Fibroblast of skin of abdomen (primary cell): ENCODE measurements at regions not wholly inside any gene's neighbourhood (a gene's known extent, or its start where the extent isn't known, plus 50 kb on each side); places are given as distances from the start of the nearest gene placed in this dataset.

Experiments used
- DNase-seq: peaks from one replicate; pipeline ENCODE4 v3.0.0-alpha.2; 2013

GRCh38 chr16:6993544-6993943 lies 339.1 kb upstream of the RBFOX1 start:
- DNase-seq, result no peak

DNA sequence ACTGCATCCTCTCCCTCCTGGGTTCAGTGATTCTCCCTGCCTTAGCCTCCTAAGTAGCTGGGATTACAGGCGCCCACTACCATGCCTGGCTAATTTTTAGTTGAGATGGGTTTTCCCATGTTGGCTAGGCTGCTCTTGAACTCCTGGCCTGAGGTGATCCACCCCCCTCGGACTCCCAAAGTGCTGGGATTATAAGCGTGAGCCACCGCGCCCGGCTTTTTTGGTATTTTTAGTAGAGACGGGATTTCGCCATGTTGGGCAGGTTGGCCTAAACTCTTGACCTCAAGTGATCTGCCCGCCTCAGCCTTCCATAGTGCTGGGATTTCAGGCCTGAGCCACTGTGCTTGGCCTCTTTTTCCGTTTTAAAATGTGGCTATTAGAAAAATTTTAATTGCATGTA lies 343.8 kb upstream of the RBFOX1 start:
- no peak for DNase-seq

DNA sequence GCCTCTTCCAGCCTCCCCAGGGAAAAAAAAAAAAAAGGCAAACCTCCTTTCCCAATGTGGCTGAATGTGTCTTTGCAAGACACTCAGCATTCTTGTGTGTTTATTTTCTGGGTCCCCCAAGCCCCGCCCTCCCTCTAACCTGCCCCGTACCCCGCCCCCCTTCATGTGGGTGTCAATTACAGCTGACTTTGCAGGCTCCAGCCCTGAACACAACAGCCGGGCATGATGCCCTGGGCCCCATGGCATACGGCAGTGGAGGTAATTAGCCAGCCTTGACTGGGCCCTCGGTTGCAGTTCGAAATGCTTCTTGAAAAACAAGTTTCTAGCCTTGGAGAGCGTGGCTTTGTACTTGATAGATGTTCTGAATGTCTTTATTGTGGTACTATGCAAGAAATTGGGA lies 354.7 kb upstream of the RBFOX1 start:
- DNase-seq, result no peak

DNA sequence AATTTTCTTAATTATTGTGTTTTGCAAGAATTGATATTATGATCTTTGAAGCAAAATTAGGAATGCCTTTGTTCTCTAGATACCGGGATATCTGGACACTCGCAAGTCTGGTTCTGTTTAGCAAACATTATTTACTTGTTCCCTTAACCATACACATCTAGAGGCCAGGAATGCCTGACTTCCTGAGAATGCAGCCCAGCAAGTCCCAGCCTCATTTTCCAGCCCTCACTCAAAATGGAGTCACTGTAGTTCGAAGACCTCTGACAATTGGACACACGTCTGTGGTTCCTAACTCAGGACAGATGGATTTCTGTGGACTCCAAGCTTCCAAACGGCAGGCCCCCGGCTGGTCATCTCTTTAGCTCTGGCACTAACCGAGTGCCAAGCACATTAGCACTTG lies 355.4 kb upstream of the RBFOX1 start:
- no peak for DNase-seq

- no peak for DNase-seq
Measured at GRCh38 chr16:6976716-6977115, 355.9 kb upstream of the RBFOX1 start.

DNA sequence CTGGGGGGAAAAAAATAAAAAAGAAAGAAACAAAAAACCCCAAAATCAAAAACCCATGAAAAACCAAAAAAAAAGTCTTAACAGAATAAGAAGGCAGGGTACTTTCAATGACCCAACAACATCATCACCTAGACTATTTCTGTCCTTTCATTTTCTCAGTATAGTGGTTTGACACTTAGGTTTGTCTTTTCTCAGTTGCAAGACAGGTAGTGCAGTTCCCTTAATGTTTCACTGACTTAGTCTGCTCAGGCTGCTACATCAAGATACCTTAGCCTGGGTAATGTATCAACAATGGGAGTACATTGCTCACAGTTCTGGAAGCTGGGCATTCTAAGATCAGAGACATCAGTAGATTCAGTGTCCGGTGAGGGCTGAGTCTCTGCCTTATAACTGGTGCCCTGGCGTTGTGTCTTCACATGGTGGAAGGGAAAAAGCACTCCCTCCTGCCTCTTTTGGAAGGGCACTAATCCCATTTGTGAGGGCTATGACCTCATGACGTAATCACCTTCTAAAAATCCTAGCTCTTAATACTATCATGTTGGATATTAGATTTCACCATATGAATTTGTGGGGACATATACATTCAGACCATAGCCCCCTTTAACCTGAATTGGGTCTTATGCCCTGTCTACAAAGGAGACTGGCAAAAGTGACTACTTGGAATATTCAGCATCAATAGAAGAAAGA lies 362.3 kb upstream of the RBFOX1 start:
- DNase-seq, result no peak

DNA sequence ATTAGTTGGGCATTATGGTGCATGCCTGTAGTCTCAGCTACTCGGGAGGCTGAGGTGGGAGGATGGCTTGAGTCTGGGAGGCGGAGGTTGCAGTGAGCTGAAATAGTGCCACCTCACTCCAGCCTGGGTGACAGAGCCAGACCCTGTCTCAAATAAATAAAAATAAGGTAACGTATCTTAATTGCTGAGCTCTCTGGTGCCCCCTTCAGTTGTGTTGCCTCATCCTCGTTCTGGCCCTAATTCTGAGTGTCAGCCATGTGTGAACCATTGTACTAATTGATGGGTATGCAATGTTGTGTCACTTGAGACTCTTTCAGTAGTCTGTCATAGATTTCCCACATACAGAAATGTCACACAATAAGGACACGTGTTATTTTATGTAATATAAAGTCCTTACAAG lies 363.1 kb upstream of the RBFOX1 start:
- DNase-seq, result no peak

- no peak for DNase-seq
Measured at GRCh38 chr16:6967796-6968320, 364.8 kb upstream of the RBFOX1 start.

DNA sequence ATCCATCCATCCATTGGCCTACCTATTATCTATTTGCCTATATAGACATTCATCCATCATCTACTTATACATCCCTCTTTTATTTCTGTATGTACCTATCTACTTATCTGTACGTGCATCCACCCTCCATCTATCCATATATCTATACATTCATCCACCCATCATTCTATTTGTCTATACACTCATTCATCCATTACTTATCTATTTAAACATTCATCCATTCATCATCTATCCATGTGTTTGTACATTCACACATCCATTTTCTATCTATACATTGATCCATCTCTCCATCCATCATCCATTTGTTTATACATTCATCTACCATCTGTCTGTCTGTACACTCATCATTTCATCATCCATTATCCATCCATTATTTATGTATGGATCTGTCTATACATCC lies 365.7 kb upstream of the RBFOX1 start:
- DNase-seq, result no peak

DNA sequence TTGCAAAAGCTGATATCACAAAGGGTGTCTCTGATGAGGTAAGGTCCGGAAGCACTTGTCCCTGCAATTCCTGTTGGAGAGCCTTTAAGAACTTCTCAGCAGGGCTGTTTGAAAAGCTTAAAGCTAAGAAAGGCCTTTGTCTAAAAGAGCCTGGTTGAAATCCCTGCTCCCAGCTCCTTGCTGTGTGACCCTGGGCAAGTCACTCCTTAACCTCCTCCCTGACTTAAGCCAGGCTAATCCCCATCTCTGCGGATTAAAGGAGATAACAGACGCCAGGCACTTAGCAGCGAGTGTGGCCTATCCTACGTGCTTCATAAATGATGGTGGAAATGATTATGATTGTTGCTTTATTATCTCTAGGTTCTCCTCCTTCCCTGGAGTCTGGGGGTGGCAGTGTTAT lies 368.0 kb upstream of the RBFOX1 start:
- no peak for DNase-seq

GRCh38 chr16:6961704-6962103 lies 370.9 kb upstream of the RBFOX1 start:
- DNase-seq, result no peak

DNA sequence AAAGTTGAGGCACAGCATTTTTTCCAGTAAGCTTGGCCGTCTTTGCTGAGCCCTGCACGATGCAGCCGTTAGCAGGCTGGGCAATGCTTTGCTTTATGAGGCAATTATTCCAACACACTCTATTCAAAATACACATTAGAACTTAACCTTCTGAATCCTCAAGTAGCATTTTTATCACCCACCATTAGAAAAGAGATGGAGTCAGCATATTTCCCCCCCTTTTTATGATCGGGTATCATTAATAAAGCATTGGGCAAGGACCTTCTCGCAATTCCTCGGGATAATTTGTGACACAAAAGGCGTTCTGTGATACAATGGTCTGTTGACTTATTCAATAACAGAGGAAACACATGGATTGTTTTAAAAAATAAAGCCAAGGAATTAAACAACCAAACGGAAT lies 374.5 kb upstream of the RBFOX1 start:
- no peak for DNase-seq

DNA sequence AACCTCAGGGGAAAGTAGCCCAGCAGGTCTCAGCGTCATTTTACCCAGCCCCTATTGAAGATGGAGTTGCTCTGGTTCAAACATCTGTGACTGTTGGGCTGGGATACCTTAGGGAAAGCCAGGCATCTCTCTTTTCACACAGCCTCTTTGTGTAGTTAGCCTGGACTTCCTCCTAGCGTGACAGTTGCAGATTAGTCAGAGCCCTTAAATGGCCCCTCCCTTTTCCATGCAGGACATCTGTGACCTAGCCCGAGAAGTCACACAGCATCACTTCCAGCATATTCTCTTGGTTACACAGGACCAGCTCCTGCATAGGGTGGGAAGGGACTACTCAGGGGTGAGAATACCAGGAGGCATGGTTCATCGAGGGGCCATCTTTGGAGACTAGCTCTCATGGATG lies 375.0 kb upstream of the RBFOX1 start:
- no peak for DNase-seq

DNA sequence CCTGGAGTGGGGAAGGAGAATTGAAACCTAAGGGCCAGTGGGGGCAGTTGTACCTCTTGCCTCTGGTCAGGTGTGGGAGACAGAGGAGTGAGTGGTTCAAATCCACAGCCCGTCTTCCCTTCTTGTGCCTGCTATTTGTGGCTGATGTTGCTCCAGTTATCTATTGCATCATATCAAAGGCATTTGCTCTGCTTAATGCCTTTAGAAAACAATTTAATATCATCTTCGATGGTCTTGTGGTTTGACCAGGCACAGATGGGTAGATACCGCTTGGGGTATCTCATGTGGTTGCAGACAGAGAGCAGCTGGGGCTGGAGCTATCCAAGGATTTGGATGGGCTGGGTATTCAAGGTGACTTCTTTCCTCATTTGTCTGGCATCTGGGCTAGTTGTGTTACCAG lies 376.1 kb upstream of the RBFOX1 start:
- DNase-seq, result no peak

DNA sequence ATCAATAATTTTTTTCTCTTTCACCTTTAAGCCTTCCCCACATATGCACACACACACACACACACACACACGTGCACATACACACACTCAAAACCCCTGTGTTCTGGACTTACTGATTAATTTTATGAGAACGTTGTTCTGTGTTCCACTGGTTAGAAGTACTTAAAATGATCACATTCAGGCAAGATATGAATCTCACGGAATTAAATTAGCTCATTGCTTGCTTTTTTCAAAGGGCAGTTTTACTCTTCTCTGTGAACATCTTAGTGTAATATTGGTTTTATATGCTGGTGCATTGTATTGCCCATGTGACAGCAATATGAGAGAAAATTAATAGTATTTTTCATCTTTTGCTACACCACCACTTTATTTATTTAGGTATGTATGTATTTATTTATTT lies 377.3 kb upstream of the RBFOX1 start:
- DNase-seq, result no peak

DNA sequence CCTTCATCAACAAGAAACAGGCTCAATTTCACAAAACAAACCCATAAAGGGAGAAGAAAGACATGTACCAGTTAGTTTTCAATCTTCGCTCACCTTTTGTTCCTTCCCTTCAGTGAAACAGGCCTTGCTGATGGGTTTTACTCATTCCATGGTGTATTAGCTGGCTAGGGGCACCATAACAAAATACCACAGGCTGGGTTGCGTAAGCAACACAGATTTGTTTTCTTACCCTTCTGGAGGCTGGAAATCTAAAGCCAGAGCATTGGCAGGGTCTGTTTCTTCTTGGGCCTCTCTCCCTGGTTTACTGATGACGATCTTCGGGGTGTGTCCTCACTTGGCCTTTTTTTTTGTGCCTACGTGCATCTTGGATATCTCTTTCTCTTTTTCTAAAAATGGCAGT lies 383.4 kb upstream of the RBFOX1 start:
- DNase-seq, result no peak

DNA sequence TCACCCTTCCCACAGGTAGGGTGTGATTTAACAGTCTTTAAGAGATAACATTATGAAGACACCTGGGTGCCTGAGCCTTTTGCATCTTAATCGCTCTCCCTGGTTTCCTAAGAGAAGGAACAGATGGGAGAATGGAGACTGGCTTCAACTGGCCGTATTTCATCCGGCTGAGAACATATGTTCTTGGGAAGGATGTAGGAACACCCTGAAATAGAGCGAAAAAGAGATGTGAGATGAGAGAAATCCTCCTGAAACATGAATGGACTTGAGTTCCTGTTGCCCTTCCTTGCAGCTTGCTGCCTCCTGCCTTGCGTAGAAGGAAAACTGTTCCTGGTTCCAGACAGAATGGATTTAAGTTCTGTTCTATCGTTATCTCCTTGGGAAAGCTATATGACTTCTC lies 385.4 kb upstream of the RBFOX1 start:
- DNase-seq, result no peak

DNA sequence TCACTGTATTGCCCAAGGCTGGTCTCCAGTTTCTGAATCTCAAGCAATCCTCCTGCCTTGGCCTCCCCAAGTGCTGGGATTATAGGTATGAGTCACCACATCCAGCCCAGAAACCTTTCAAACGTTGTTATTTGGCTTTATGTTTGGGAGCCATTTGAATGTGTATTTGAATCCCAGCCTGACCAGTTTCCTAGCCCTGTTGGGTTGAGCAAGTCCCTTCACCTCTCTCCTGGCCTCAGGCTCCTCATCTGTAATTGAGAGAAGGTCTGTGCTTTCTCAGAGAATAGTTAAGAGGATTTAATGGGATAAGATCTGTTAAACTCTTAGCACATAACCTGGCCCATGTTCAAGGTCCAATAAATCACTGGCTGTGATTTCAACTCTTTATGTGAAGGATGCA lies 385.8 kb upstream of the RBFOX1 start:
- no peak for DNase-seq

GRCh38 chr16:6946106-6946505 lies 386.5 kb upstream of the RBFOX1 start:
- no peak for DNase-seq

DNA sequence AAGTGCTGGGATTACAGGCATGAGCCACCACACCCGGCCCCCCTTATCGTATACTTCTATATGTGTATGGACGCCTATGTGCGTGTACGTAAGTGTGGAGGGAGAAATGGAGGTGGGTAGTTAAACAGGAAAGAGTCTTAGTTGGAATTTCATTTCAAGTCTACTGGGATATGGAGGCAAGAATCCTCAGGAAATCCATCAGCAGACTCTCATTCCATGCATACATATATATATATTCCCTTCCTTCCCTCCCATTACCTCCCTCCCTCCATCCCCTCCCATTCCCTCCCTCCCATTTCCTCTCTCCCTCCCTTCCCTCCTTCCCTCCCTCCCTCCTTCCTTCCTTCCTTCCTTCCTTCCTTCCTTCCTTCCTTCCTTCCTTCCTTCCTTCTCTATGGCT lies 391.7 kb upstream of the RBFOX1 start:
- no peak for DNase-seq

GRCh38 chr16:6937641-6938040 lies 395.0 kb upstream of the RBFOX1 start:
- DNase-seq, result no peak

- no peak for DNase-seq
Measured at GRCh38 chr16:6932871-6933385, 399.7 kb upstream of the RBFOX1 start.

- DNase-seq, result no peak
Measured at GRCh38 chr16:6929868-6930267, 402.8 kb upstream of the RBFOX1 start.

DNA sequence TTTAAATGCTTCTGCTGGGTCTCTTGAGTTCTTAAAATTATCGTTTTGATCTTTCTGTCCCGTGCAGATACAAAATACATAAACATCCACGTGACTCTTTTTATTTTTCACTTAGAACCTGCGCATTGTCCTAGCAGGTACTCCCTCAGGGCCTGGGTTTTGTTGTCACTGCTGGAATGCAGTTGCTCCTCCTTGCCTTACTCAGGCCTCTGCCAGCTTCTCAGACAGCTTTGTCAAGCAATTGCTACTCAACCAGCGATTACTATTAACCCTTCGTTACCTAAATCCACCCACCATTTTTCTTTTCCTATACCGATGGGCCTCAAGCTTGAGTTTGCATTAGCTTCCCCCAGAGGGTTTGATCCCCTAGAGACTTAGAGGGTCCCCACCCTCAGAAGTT lies 405.9 kb upstream of the RBFOX1 start:
- no peak for DNase-seq

GRCh38 chr16:6926341-6926740 lies 406.3 kb upstream of the RBFOX1 start:
- no peak for DNase-seq
